SK-N-SH (cell line): ENCODE measurements at regions not wholly inside any gene's neighbourhood (a gene's known extent, or its start where the extent isn't known, plus 50 kb on each side); places are given as distances from the start of the nearest gene placed in this dataset.

ENCODE experiments used
- CTCF ChIA-PET: fragments of 300-600, 350-600 bp; formaldehyde crosslinking; extraction: SDS; loops from one replicate; lab custom pipeline; 2021; lab: Yijun Ruan, JAX
- POLR2A ChIA-PET: fragments of 350-600 bp; sonication (Branson Sonifier 250); formaldehyde crosslinking; extraction: SDS; loops from one replicate; lab custom pipeline; 2020; ENCODE audit warnings: antibody characterized with exemption, inconsistent platforms; lab: Yijun Ruan, JAX
- DNase-seq: peaks from one replicate; pipeline ENCODE4 v3.0.0; 2012
- H2AFZ ChIP-seq: fragments of 200-600 bp; sonication (generic); 2 replicates; pipeline ENCODE4 v1.8.1; 2016; ENCODE audit warnings: antibody characterized with exemption, mild to moderate bottlenecking, low read depth
- H3F3A ChIP-seq: fragments of 200-600 bp; sonication (generic); replicated peaks from 2 replicates; pipeline ENCODE3; 2016; ENCODE audit warnings: antibody characterized with exemption, mild to moderate bottlenecking; ENCODE audit not compliant: insufficient read depth
- H3K27ac ChIP-seq, 2 experiments: fragments of 200-500 bp in 1 of 2; fragments of 200-600 bp in 1 of 2; sonication (Bioruptor generic) in 1 of 2; sonication (generic), shearing (Covaris generic) in 1 of 2; 2 replicates each; pipeline versions ENCODE4 v1.5.1 to v1.6.1; 2014 to 2016; ENCODE audit warnings: low read depth in 2 of 2, inconsistent platforms in 1 of 2, low read length in 1 of 2, mild to moderate bottlenecking in 1 of 2, mixed read lengths in 1 of 2
- H3K27me3 ChIP-seq: fragments of 200-600 bp; sonication (generic), shearing (Covaris generic); 2 replicates; pipeline ENCODE4 v1.6.1; 2016; ENCODE audit warnings: mixed run types; ENCODE audit not compliant: insufficient read depth
- H3K36me3 ChIP-seq, 2 experiments: fragments of 200-500 bp in 1 of 2; fragments of 200-600 bp in 1 of 2; sonication (Bioruptor generic) in 1 of 2; sonication (generic) in 1 of 2; replicated peaks in 1 of 2; 2 replicates each; pipeline versions ENCODE3 to v1.5.1; 2014 to 2016; ENCODE audit warnings: low read length in 1 of 2, mild to moderate bottlenecking in 1 of 2; ENCODE audit not compliant: insufficient read depth in 2 of 2, control insufficient read depth in 1 of 2
- H3K4me1 ChIP-seq, 2 experiments: fragments of 200-500 bp in 1 of 2; fragments of 200-600 bp in 1 of 2; sonication (Bioruptor generic) in 1 of 2; sonication (generic), shearing (Covaris generic) in 1 of 2; 2 replicates each; pipeline versions ENCODE4 v1.5.1 to v1.6.1; 2014 to 2016; ENCODE audit warnings: low read depth in 1 of 2, low read length in 1 of 2, mixed run types in 1 of 2; ENCODE audit not compliant: insufficient read depth in 2 of 2, control insufficient read depth in 1 of 2
- H3K4me2 ChIP-seq: fragments of 200-600 bp; sonication (generic), shearing (Covaris generic); 2 replicates; pipeline ENCODE4 v1.6.1; 2017; ENCODE audit warnings: mixed run types
- H3K4me3 ChIP-seq, 2 experiments: fragments of 200-500 bp in 1 of 2; fragments of 200-600 bp in 1 of 2; sonication (Bioruptor generic) in 1 of 2; sonication (generic), shearing (Covaris generic) in 1 of 2; 2 replicates each; pipeline versions ENCODE4 v1.5.1 to v1.8.1; 2014 to 2016; ENCODE audit warnings: low read depth in 2 of 2, inconsistent platforms in 1 of 2, low read length in 1 of 2, mild to moderate bottlenecking in 1 of 2, mixed read lengths in 1 of 2, moderate library complexity in 1 of 2
- H3K79me2 ChIP-seq: fragments of 200-600 bp; sonication (generic); 2 replicates; pipeline ENCODE4 v1.8.1; 2017; ENCODE audit warnings: mild to moderate bottlenecking; ENCODE audit not compliant: insufficient read depth
- H3K9ac ChIP-seq: fragments of 200-600 bp; sonication (generic); 2 replicates; pipeline ENCODE4 v1.6.1; 2017; ENCODE audit warnings: mixed run types
- H3K9me2 ChIP-seq: fragments of 200-600 bp; sonication (generic); 2 replicates; pipeline ENCODE4 v1.6.1; 2017; ENCODE audit warnings: mixed run types
- H3K9me3 ChIP-seq: fragments of 200-600 bp; sonication (generic); 2 replicates; pipeline ENCODE4 v1.6.1; 2017; ENCODE audit warnings: mixed run types, mild to moderate bottlenecking, moderate library complexity
- H4K20me1 ChIP-seq: fragments of 200-600 bp; sonication (generic); 2 replicates; pipeline ENCODE4 v1.6.1; 2017; ENCODE audit warnings: mild to moderate bottlenecking, mixed run types; ENCODE audit not compliant: insufficient read depth
- CHD2 ChIP-seq: fragments of 150-350 bp; IDR thresholded peaks from 2 replicates; pipeline ENCODE4 v1.6.1; 2018; ENCODE audit warnings: low read length; ENCODE audit not compliant: partially characterized antibody
- FOXJ3 ChIP-seq: sonication (generic); formaldehyde crosslinking; IDR thresholded peaks from 2 replicates; pipeline ENCODE4 v1.5.1; 2020; ENCODE audit warnings: mild to moderate bottlenecking, missing genetic modification reagents
- FOXM1 ChIP-seq: IDR thresholded peaks from 2 replicates; pipeline ENCODE4 v1.4.0; 2012; ENCODE audit warnings: low read depth, mild to moderate bottlenecking
- GABPA ChIP-seq: IDR thresholded peaks from 2 replicates; pipeline ENCODE4 v1.4.0; 2012; ENCODE audit warnings: low read depth, mild to moderate bottlenecking
- MEF2A ChIP-seq: IDR thresholded peaks from 2 replicates; pipeline ENCODE4 v1.4.0; 2012; ENCODE audit warnings: low read depth, borderline replicate concordance
- MXI1 ChIP-seq: IDR thresholded peaks from 2 replicates; pipeline ENCODE4 v1.6.1; 2012; ENCODE audit warnings: mild to moderate bottlenecking, low read depth, low read length, improper control_type of control experiment
- NFIC ChIP-seq: IDR thresholded peaks from 2 replicates; pipeline ENCODE4 v1.4.0; 2012; ENCODE audit warnings: borderline replicate concordance
- REST ChIP-seq: IDR thresholded peaks from 2 replicates; pipeline ENCODE4 v1.6.1; 2012; ENCODE audit warnings: mild to moderate bottlenecking, low read depth, low read length, moderate library complexity
- RXRA ChIP-seq: IDR thresholded peaks from 2 replicates; pipeline ENCODE4 v1.4.0; 2012; ENCODE audit warnings: low read depth, mild to moderate bottlenecking, borderline replicate concordance
- TAF1 ChIP-seq: IDR thresholded peaks from 2 replicates; pipeline ENCODE4 v1.6.1; 2012; ENCODE audit warnings: low read depth, mild to moderate bottlenecking, low read length, moderate library complexity, borderline replicate concordance
- TCF12 ChIP-seq: IDR thresholded peaks from 2 replicates; pipeline ENCODE4 v1.4.0; 2012
- YY1 ChIP-seq: IDR thresholded peaks from 2 replicates; pipeline ENCODE4 v1.4.0; 2012; ENCODE audit warnings: low read depth, mild to moderate bottlenecking
- ZBTB33 ChIP-seq: IDR thresholded peaks from 2 replicates; pipeline ENCODE4 v1.4.0; 2012; ENCODE audit warnings: low read depth, borderline replicate concordance
- WGBS: methylation state at CpG from one replicate; pipeline ENCODE4 v1.1.6; 2017; ENCODE audit warnings: low lambda C conversion rate; 5-methylcytosine and 5-hydroxymethylcytosine counted together
- TF ChIP-seq, protein P1 (sequence below): fragments of 150-350 bp; IDR thresholded peaks from 2 replicates; pipeline ENCODE4 v1.6.1; 2017; ENCODE audit warnings: antibody characterized with exemption, low read length, low read depth, borderline replicate concordance
- TF ChIP-seq, protein P2 (sequence below): IDR thresholded peaks from 2 replicates; pipeline ENCODE4; 2012

DNA sequence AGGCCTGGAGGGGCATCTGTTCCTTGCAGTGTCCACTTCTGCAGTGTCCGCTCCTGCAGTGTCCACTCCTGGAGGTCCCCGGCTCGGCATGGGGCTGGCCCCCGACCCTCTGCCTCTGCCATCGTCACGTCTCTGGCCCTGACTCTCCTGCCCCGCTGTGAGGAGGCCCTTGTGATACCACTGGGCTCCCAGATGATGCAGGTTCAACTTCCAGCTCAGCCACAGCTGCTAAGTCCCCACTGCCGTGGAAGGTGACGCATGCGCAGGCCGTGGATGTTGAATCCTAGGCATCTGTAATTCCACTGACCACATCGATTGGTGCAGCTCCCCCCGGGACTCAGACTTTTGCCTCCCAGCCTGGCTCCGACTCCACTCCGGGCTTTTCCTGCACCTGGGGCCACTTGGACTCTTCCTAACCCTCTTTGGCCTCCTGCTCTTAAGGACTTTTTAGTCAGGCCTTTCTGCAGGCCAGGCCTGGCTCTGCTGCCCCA lies 95.1 kb downstream of the GLRX3 start:
- Histone ChIP-seq H3K4me3 (no peak overlapping the region), H3K79me2 (no peaks in the 10 kb centered on the region), H3K36me3 (no peaks in the 10 kb centered on the region), H3K9me3 (no peaks in the 10 kb centered on the region), H2AFZ (no peak overlapping the region), H3K4me1 (peaks cover 0 to 2% of the 10 kb centered on the region in 2 experiments; a peak in 1 of 4 replicates), H3K9ac (no peak overlapping the region), H3F3A (no peaks in the 10 kb centered on the region), H4K20me1 (no peaks in the 10 kb centered on the region), H3K27me3 (no peaks in the 10 kb centered on the region), H3K4me2 (no peak overlapping the region), H3K27ac (no peak overlapping the region), H3K9me2 (no peaks in the 10 kb centered on the region)
- TF ChIP-seq FOXJ3 (CRISPR knock-in tag) (no peak), NFIC (no peak), TCF12 (no peak), GABPA (no peak), ZBTB33 (no peak), CHD2 (no peak), MXI1 (no peak), FOXM1 (no peak)
- TF ChIP-seq, protein P1, sequence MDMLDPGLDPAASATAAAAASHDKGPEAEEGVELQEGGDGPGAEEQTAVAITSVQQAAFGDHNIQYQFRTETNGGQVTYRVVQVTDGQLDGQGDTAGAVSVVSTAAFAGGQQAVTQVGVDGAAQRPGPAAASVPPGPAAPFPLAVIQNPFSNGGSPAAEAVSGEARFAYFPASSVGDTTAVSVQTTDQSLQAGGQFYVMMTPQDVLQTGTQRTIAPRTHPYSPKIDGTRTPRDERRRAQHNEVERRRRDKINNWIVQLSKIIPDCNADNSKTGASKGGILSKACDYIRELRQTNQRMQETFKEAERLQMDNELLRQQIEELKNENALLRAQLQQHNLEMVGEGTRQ, result no peak
- CTCF ChIA-PET, result interaction anchor here (1.7 kb wide), 1 partner anchor 42 kb away, joined by 4 read pairs; no protein-coding TSS in a partner anchor
- POLR2A ChIA-PET, result no interaction called here
- 52% methylated on average over 9 of the region's 15 CpGs for WGBS
- DNase-seq, result no peak

DNA sequence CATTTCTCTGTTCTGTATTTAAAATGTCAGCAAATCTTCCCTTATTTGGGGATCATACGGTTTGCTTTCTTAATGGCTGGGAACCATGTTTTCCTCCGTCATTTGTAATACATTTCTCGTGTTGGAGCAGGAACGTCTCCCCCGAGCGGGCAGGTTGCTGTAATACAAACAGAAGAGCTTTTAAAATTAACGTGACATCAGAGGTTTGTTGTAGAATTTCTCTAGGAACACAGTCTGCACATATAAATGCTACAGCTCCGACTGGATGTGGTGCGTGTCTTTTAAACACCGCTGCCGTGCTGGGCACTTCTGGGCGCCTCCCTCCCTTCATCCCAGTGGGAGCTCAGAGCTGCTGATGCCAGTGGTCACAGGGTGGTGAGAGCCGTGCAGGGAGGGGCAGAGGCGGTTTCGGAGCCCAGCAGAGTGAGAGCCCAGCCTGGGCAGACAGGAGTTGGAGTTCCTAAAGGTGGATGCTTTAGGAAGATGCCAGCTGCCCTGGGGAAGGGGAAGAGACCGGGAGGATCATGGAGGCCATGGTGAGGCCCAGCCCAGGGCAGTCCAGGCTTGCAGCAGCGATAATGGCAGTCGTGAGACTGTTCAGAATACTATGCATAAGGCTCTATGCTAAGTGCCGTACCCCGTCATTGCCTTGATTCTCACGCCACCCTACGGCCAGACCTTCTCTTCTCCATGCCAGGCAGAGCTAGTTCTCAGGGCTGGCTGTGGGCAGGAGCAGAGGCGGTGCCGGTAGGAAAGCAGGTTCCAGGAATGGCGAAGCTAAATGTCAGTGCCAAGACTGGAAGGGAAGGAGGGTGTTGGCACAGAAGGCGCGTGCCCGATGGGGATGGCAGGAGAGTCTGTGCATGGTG lies 96.2 kb downstream of the GLRX3 start:
- CTCF ChIA-PET, result interaction anchor here (0.7 to 1.7 kb wide), 2 partner anchors 43 to 791 kb away, joined by 3 to 4 read pairs; no protein-coding TSS in a partner anchor
- H3K27ac ChIP-seq, result no peak overlapping the region
- no peaks in the 10 kb centered on the region for H4K20me1 ChIP-seq
- no peaks in the 10 kb centered on the region for H3K36me3 ChIP-seq
- H3F3A ChIP-seq, result no peaks in the 10 kb centered on the region
- H3K9me2 ChIP-seq, result no peaks in the 10 kb centered on the region
- H3K9me3 ChIP-seq, result no peaks in the 10 kb centered on the region
- H3K27me3 ChIP-seq, result no peaks in the 10 kb centered on the region
- no peak for DNase-seq
- no peak overlapping the region for H3K4me3 ChIP-seq
- H2AFZ ChIP-seq, result no peak overlapping the region
- POLR2A ChIA-PET, result no interaction called here
- peaks cover 0 to 2% of the 10 kb centered on the region in 2 experiments; a peak in 1 of 4 replicates for H3K4me1 ChIP-seq
- 63% methylated on average over 25 of the region's 28 CpGs for WGBS
- no peaks in the 10 kb centered on the region for H3K79me2 ChIP-seq
- H3K4me2 ChIP-seq, result no peak overlapping the region
- H3K9ac ChIP-seq, result no peak overlapping the region
- TF ChIP-seq RXRA (no peak), YY1 (no peak), MEF2A (no peak), REST (no peak), TAF1 (no peak)
- TF ChIP-seq, protein P1, result no peak
- TF ChIP-seq, protein P2, sequence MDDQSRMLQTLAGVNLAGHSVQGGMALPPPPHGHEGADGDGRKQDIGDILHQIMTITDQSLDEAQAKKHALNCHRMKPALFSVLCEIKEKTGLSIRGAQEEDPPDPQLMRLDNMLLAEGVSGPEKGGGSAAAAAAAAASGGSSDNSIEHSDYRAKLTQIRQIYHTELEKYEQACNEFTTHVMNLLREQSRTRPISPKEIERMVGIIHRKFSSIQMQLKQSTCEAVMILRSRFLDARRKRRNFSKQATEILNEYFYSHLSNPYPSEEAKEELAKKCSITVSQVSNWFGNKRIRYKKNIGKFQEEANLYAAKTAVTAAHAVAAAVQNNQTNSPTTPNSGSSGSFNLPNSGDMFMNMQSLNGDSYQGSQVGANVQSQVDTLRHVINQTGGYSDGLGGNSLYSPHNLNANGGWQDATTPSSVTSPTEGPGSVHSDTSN, result no peak
